Hepatocyte (in vitro differentiated cells): ENCODE measurements at regions not wholly inside any gene's neighbourhood (a gene's known extent, or its start where the extent isn't known, plus 50 kb on each side); places are given as distances from the start of the nearest gene placed in this dataset.

Source experiments
- DNase-seq: peaks from one replicate; pipeline ENCODE4 v3.0.0-alpha.2; 2016; ENCODE audit warnings: low spot score
- H2AFZ ChIP-seq: fragments of 200-600 bp; sonication (generic); 2 replicates; pipeline ENCODE4 v1.6.0; 2016; ENCODE audit warnings: antibody characterized with exemption, mild to moderate bottlenecking
- H3K27ac ChIP-seq: fragments of 200-600 bp; sonication (generic); 2 replicates; pipeline ENCODE4 v1.5.1; 2016; ENCODE audit warnings: mild to moderate bottlenecking
- H3K27me3 ChIP-seq: fragments of 200-600 bp; sonication (generic); 2 replicates; pipeline ENCODE4 v1.6.1; 2016
- H3K36me3 ChIP-seq: fragments of 200-600 bp; sonication (generic); replicated peaks from 2 replicates; pipeline ENCODE4 v1.5.1; 2016; ENCODE audit warnings: low read depth; ENCODE audit not compliant: insufficient read depth
- H3K4me1 ChIP-seq: fragments of 200-600 bp; sonication (generic); 2 replicates; pipeline ENCODE4 v1.5.1; 2016; ENCODE audit warnings: mild to moderate bottlenecking, moderate library complexity; ENCODE audit not compliant: insufficient read depth
- H3K4me2 ChIP-seq: fragments of 200-600 bp; sonication (generic); 2 replicates; pipeline ENCODE4 v1.6.0; 2016
- H3K4me3 ChIP-seq: fragments of 200-600 bp; sonication (generic); 2 replicates; pipeline ENCODE4 v1.5.1; 2016; ENCODE audit warnings: mild to moderate bottlenecking
- H3K79me2 ChIP-seq: fragments of 200-600 bp; sonication (generic); 2 replicates; pipeline ENCODE4 v1.6.0; 2017; ENCODE audit warnings: mild to moderate bottlenecking
- H3K9me2 ChIP-seq: fragments of 200-600 bp; sonication (generic); replicated peaks from 2 replicates; pipeline ENCODE4 v1.6.0; 2017; ENCODE audit warnings: mild to moderate bottlenecking; ENCODE audit not compliant: insufficient read depth
- H3K9me3 ChIP-seq: fragments of 200-600 bp; sonication (generic); 2 replicates; pipeline ENCODE4 v1.5.1; 2016; ENCODE audit warnings: low read depth, mild to moderate bottlenecking
- H4K20me1 ChIP-seq: fragments of 200-600 bp; sonication (generic); 2 replicates; pipeline ENCODE4 v1.6.0; 2016; ENCODE audit warnings: mild to moderate bottlenecking; ENCODE audit not compliant: insufficient read depth, poor library complexity, severe bottlenecking
- CTCF ChIP-seq: fragments of 200-600 bp; sonication (generic); IDR thresholded peaks from 2 replicates; pipeline ENCODE4 v1.5.1; 2016; ENCODE audit warnings: antibody characterized with exemption, mild to moderate bottlenecking; ENCODE audit not compliant: poor library complexity
- EZH2 ChIP-seq: fragments of 200-600 bp; sonication (generic); IDR thresholded peaks from 2 replicates; pipeline ENCODE4 v1.6.1; 2016; ENCODE audit warnings: antibody characterized with exemption, mild to moderate bottlenecking, borderline replicate concordance
- EZH2phosphoT487 ChIP-seq: fragments of 200-600 bp; sonication (generic); IDR thresholded peaks from one replicate; pipeline ENCODE4 v1.6.1; 2018; ENCODE audit warnings: antibody characterized with exemption, mild to moderate bottlenecking, low read depth, moderate library complexity; ENCODE audit not compliant: unreplicated experiment, severe bottlenecking
- WGBS: methylation state at CpG from one replicate; pipeline ENCODE4 v1.1.6; 2016; ENCODE audit warnings: low lambda C conversion rate; ENCODE audit errors: missing lambda C conversion rate; 5-methylcytosine and 5-hydroxymethylcytosine counted together

GRCh38 chr5:114953565-114953964 lies 216.1 kb downstream of the TRIM36 start:
- no peaks in the 10 kb centered on the region for H4K20me1 ChIP-seq
- no peaks in the 10 kb centered on the region for H3K4me1 ChIP-seq
- H3K27ac ChIP-seq, result no peak overlapping the region
- 56% methylated on average over 2 of the region's 2 CpGs for WGBS
- H3K79me2 ChIP-seq, result no peaks in the 10 kb centered on the region
- no peaks in the 10 kb centered on the region for H3K27me3 ChIP-seq
- no peak for DNase-seq
- no peaks in the 10 kb centered on the region for H3K9me3 ChIP-seq
- H2AFZ ChIP-seq, result no peak overlapping the region
- no peaks in the 10 kb centered on the region for H3K9me2 ChIP-seq
- H3K4me3 ChIP-seq, result no peak overlapping the region
- no peak for TF ChIP-seq EZH2phosphoT487
- no peak for TF ChIP-seq EZH2
- TF ChIP-seq CTCF, result no peak
- H3K36me3 ChIP-seq, result no peaks in the 10 kb centered on the region
- no peak overlapping the region for H3K4me2 ChIP-seq

- Histone ChIP-seq H3K27ac (no peak overlapping the region), H3K9me3 (no peaks in the 10 kb centered on the region), H3K4me2 (no peak overlapping the region), H3K27me3 (no peaks in the 10 kb centered on the region), H3K79me2 (no peaks in the 10 kb centered on the region), H4K20me1 (no peaks in the 10 kb centered on the region), H2AFZ (no peak overlapping the region), H3K36me3 (no peaks in the 10 kb centered on the region), H3K4me1 (no peaks in the 10 kb centered on the region), H3K9me2 (no peaks in the 10 kb centered on the region), H3K4me3 (no peak overlapping the region)
- TF ChIP-seq EZH2phosphoT487 (no peak), EZH2 (no peak), CTCF (no peak)
- DNase-seq, result no peak
- 84% methylated on average over 5 of the region's 5 CpGs for WGBS
Measured at GRCh38 chr5:114952876-114953275, 216.8 kb downstream of the TRIM36 start.

- DNase-seq, result no peak
- H3K27ac ChIP-seq, result no peak overlapping the region
- no peaks in the 10 kb centered on the region for H3K9me2 ChIP-seq
- H2AFZ ChIP-seq, result no peak overlapping the region
- no peaks in the 10 kb centered on the region for H3K36me3 ChIP-seq
- H3K4me1 ChIP-seq, result no peaks in the 10 kb centered on the region
- H3K4me2 ChIP-seq, result no peak overlapping the region
- TF ChIP-seq CTCF, result no peak
- TF ChIP-seq EZH2, result no peak
- TF ChIP-seq EZH2phosphoT487, result no peak
- H4K20me1 ChIP-seq, result no peaks in the 10 kb centered on the region
- H3K4me3 ChIP-seq, result no peak overlapping the region
- H3K9me3 ChIP-seq, result no peaks in the 10 kb centered on the region
- no peaks in the 10 kb centered on the region for H3K79me2 ChIP-seq
- no peaks in the 10 kb centered on the region for H3K27me3 ChIP-seq
Measured at GRCh38 chr5:114949756-114950155, 220.0 kb downstream of the TRIM36 start.
